H1 (cell line): ENCODE measurements at regions not wholly inside any gene's neighbourhood (a gene's known extent, or its start where the extent isn't known, plus 50 kb on each side); places are given as distances from the start of the nearest gene placed in this dataset.

Source experiments
- CTCF ChIA-PET: fragments of 300-600 bp; sonication (Branson Sonifier 250); formaldehyde crosslinking; loops from one replicate; lab custom pipeline; 2021; ENCODE audit not compliant: partially characterized antibody; lab: Charles Lee
- POLR2A ChIA-PET: fragments of 300-600 bp; sonication (Branson Sonifier 250); formaldehyde crosslinking; loops from one replicate; lab custom pipeline; 2021; ENCODE audit warnings: inconsistent platforms; ENCODE audit not compliant: partially characterized antibody; lab: Charles Lee
- DNase-seq, 2 experiments: peaks; one replicate each; pipeline versions ENCODE4 v3.0.0 to v3.0.0-alpha.2; 2010 to 2022; ENCODE audit warnings: low spot score in 2 of 2, low read depth in 1 of 2, mixed read lengths in 1 of 2
- FAIRE-seq: peaks from 2 replicates; lab custom pipeline; 2011; peaks lifted over from hg19 to GRCh38; lab: Jason Lieb, UNC
- H2AFZ ChIP-seq: 2 replicates; pipeline ENCODE4 v1.8.1; 2012; ENCODE audit warnings: low read length, inconsistent platforms
- H2AK5ac ChIP-seq: 2 replicates; pipeline ENCODE4 v1.6.1; 2013; ENCODE audit warnings: low read depth, low read length
- H2BK120ac ChIP-seq: replicated peaks from 2 replicates; pipeline ENCODE3; 2013; ENCODE audit warnings: low read depth, low read length, inconsistent platforms
- H2BK12ac ChIP-seq: 2 replicates; pipeline ENCODE4 v1.6.1; 2013; ENCODE audit warnings: low read depth, low read length
- H2BK15ac ChIP-seq: 2 replicates; pipeline ENCODE4 v1.6.1; 2013; ENCODE audit warnings: low read length
- H2BK20ac ChIP-seq: 2 replicates; pipeline ENCODE4 v1.6.1; 2013; ENCODE audit warnings: low read length
- H2BK5ac ChIP-seq: 2 replicates; pipeline ENCODE4 v1.6.1; 2013; ENCODE audit warnings: low read depth, low read length
- H3K14ac ChIP-seq: 2 replicates; pipeline ENCODE4 v1.6.1; 2013; ENCODE audit warnings: inconsistent platforms; ENCODE audit not compliant: insufficient read length
- H3K18ac ChIP-seq: 2 replicates; pipeline ENCODE4 v1.6.1; 2013; ENCODE audit warnings: low read length; ENCODE audit errors: extremely low read depth
- H3K23ac ChIP-seq: 2 replicates; pipeline ENCODE4 v1.6.1; 2013; ENCODE audit warnings: inconsistent platforms; ENCODE audit not compliant: insufficient read length
- H3K23me2 ChIP-seq: 2 replicates; pipeline ENCODE4 v1.6.1; 2013; ENCODE audit warnings: low read depth, low read length
- H3K27ac ChIP-seq: 2 replicates; pipeline ENCODE4 v1.6.1; 2011; ENCODE audit warnings: low read depth, low read length, inconsistent platforms
- H3K27me3 ChIP-seq, 4 experiments: replicated peaks in 1 of 4; 1 replicate in 1 of 4; 2 replicates in 3 of 4; pipeline versions ENCODE4 v1.6.1 to v1.8.1; 2011 to 2013; ENCODE audit warnings: low read length in 3 of 4, mild to moderate bottlenecking in 3 of 4, inconsistent platforms in 2 of 4, mixed read lengths in 2 of 4, moderate library complexity in 1 of 4; ENCODE audit not compliant: control insufficient read depth in 3 of 4, insufficient read depth in 3 of 4; ENCODE audit errors: extremely low read depth in 1 of 4
- H3K36me3 ChIP-seq, 4 experiments: 2 replicates each; pipeline versions ENCODE4 v1.6.1 to v1.8.1; 2011 to 2013; ENCODE audit warnings: mild to moderate bottlenecking in 4 of 4, low read length in 3 of 4, moderate library complexity in 2 of 4, control low read depth in 1 of 4, inconsistent platforms in 1 of 4; ENCODE audit not compliant: insufficient read depth in 4 of 4, control insufficient read depth in 2 of 4
- H3K4ac ChIP-seq: replicated peaks from 2 replicates; pipeline ENCODE3; 2013; ENCODE audit warnings: low read length, low read depth, mixed read lengths, inconsistent platforms; ENCODE audit not compliant: insufficient read length
- H3K4me1 ChIP-seq, 4 experiments: replicated peaks in 1 of 4; 1 replicate in 1 of 4; 2 replicates in 3 of 4; pipeline versions ENCODE4 v1.6.1 to v1.8.1; 2011 to 2013; ENCODE audit warnings: low read length in 3 of 4, inconsistent platforms in 2 of 4, mixed read lengths in 1 of 4; ENCODE audit not compliant: insufficient read depth in 4 of 4, control insufficient read depth in 3 of 4
- H3K4me2 ChIP-seq, 2 experiments: 2 replicates each; pipeline versions ENCODE4 v1.6.1 to v1.8.1; 2011 to 2013; ENCODE audit warnings: low read depth in 2 of 2, low read length in 2 of 2, control low read depth in 1 of 2, inconsistent platforms in 1 of 2, mild to moderate bottlenecking in 1 of 2; ENCODE audit not compliant: insufficient read depth in 1 of 2
- H3K4me3 ChIP-seq, 4 experiments: fragments of 200-600, 300-600 bp in 1 of 4; sonication (generic), shearing (Covaris generic), sonication (Bioruptor Twin) in 1 of 4; 2 replicates each; pipeline versions ENCODE4 v1.5.1 to v1.8.1; 2011 to 2016; ENCODE audit warnings: low read length in 4 of 4, low read depth in 3 of 4, control low read depth in 2 of 4, inconsistent platforms in 2 of 4, mild to moderate bottlenecking in 2 of 4, mixed read lengths in 1 of 4, moderate library complexity in 1 of 4; ENCODE audit not compliant: insufficient read depth in 2 of 4; ENCODE audit errors: extremely low read depth in 1 of 4
- H3K56ac ChIP-seq: replicated peaks from 2 replicates; pipeline ENCODE3; 2013; ENCODE audit warnings: low read depth, mild to moderate bottlenecking, mixed read lengths, low read length, inconsistent platforms; ENCODE audit not compliant: insufficient read length
- H3K79me1 ChIP-seq: 2 replicates; pipeline ENCODE4 v1.6.1; 2013; ENCODE audit warnings: low read depth, low read length, control low read depth
- H3K79me2 ChIP-seq, 2 experiments: 2 replicates each; pipeline versions ENCODE4 v1.6.1 to v1.8.1; 2012 to 2013; ENCODE audit warnings: low read length in 2 of 2, mild to moderate bottlenecking in 2 of 2, inconsistent platforms in 1 of 2; ENCODE audit not compliant: insufficient read depth in 2 of 2, control insufficient read depth in 1 of 2
- H3K9ac ChIP-seq, 4 experiments: replicated peaks in 1 of 4; 1 replicate in 1 of 4; 2 replicates in 3 of 4; pipeline versions ENCODE4 v1.6.1 to v1.8.1; 2011 to 2013; ENCODE audit warnings: low read depth in 3 of 4, low read length in 3 of 4, control low read depth in 2 of 4, mild to moderate bottlenecking in 2 of 4, moderate library complexity in 2 of 4, inconsistent platforms in 1 of 4; ENCODE audit errors: extremely low read depth in 1 of 4
- H3K9me3 ChIP-seq, 2 experiments: 2 replicates each; pipeline versions ENCODE4 v1.6.1 to v1.8.1; 2012 to 2013; ENCODE audit warnings: mild to moderate bottlenecking in 2 of 2, moderate library complexity in 2 of 2, control low read depth in 1 of 2, inconsistent platforms in 1 of 2, low read depth in 1 of 2, low read length in 1 of 2, mixed read lengths in 1 of 2; ENCODE audit not compliant: insufficient read depth in 2 of 2
- H4K20me1 ChIP-seq, 2 experiments: replicated peaks in 1 of 2; 2 replicates each; pipeline versions ENCODE3 to v1.8.1; 2011 to 2013; ENCODE audit warnings: inconsistent platforms in 2 of 2, low read length in 2 of 2, mild to moderate bottlenecking in 1 of 2; ENCODE audit not compliant: insufficient read depth in 2 of 2, control insufficient read depth in 1 of 2
- H4K5ac ChIP-seq: 2 replicates; pipeline ENCODE4 v1.6.1; 2013; ENCODE audit warnings: low read length, low read depth, mixed read lengths, inconsistent platforms; ENCODE audit not compliant: insufficient read length
- H4K8ac ChIP-seq: 2 replicates; pipeline ENCODE4 v1.8.0; 2013; ENCODE audit warnings: mild to moderate bottlenecking, moderate library complexity, low read length, inconsistent platforms; ENCODE audit not compliant: insufficient read depth; ENCODE audit errors: extremely low read depth
- H4K91ac ChIP-seq: replicated peaks from 2 replicates; pipeline ENCODE3; 2013; ENCODE audit warnings: low read length, mixed read lengths, inconsistent platforms; ENCODE audit not compliant: insufficient read length
- WGBS, 2 experiments: shearing (Covaris generic) in 1 of 2; methylation state at CpG; one replicate each; pipeline versions ENCODE4 v1.1.6 to v1.1.7; 2013 to 2015; ENCODE audit warnings: low lambda C conversion rate in 2 of 2, mixed read lengths in 2 of 2, inconsistent platforms in 1 of 2, low coverage in 1 of 2, missing lambda C conversion rate in 1 of 2; ENCODE audit not compliant: insufficient replicate concordance in 2 of 2, insufficient coverage in 1 of 2, insufficient read length in 1 of 2; ENCODE audit errors: extremely low coverage in 1 of 2, missing lambda C conversion rate in 1 of 2; 5-methylcytosine and 5-hydroxymethylcytosine counted together

DNA sequence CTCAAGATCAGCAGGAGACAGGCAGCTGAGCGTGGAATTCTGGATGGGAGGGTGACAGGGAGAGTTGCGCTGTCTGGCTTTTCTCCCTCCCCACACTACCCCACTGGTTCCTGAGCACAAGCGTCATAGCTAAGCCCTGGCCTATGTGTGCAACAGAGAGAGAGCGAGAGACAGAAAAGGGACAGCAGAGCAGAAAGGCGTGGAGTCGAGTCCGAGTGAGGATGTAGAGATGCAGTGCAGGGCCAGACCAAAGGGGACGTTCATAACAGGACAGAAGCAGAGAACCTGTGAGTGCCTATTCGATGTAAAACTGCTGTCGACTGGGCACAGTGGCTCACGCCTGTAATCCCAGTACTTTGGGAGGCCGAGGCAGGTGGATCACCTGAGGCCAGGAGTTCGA, 94.0 kb upstream of the TMEM45B start:
- H2BK5ac ChIP-seq, result no peak overlapping the region
- no peak overlapping the region for H2BK15ac ChIP-seq
- H3K27ac ChIP-seq, result no peak overlapping the region; the same call in 1 of the 2 replicates
- no peaks in the 10 kb centered on the region for H3K79me2 ChIP-seq
- no peak overlapping the region for H3K9ac ChIP-seq
- no peak overlapping the region for H2AK5ac ChIP-seq
- H2BK12ac ChIP-seq, result no peak overlapping the region
- 83% methylated on average over 13 of the region's 13 CpGs; no CpG with 5 or more reads in 1 of the 2 experiments for WGBS, 2 experiments
- no peaks in the 10 kb centered on the region for H3K27me3 ChIP-seq
- no peaks in the 10 kb centered on the region for H3K9me3 ChIP-seq
- no peaks in the 10 kb centered on the region for H3K4me1 ChIP-seq
- H4K8ac ChIP-seq, result no peak overlapping the region
- H3K4ac ChIP-seq, result no peak overlapping the region
- H3K18ac ChIP-seq, result peak overlapping the region; percentile 71; the same call in 1 of the 2 replicates
- no peaks in the 10 kb centered on the region for H3K36me3 ChIP-seq
- peaks cover 2% of the 10 kb centered on the region; the same call in 1 of the 2 replicates for H3K23me2 ChIP-seq
- H3K79me1 ChIP-seq, result no peaks in the 10 kb centered on the region
- no peak overlapping the region for H4K91ac ChIP-seq
- no peak for FAIRE-seq
- no peak overlapping the region for H3K4me2 ChIP-seq
- no peaks in the 10 kb centered on the region for H4K20me1 ChIP-seq
- H2BK20ac ChIP-seq, result no peak overlapping the region
- H3K56ac ChIP-seq, result no peak overlapping the region
- no peak overlapping the region for H4K5ac ChIP-seq
- no peak overlapping the region for H3K14ac ChIP-seq
- no peak overlapping the region for H2AFZ ChIP-seq
- DNase-seq, result no peak
- no peak overlapping the region for H3K23ac ChIP-seq
- H2BK120ac ChIP-seq, result no peak overlapping the region
- CTCF ChIA-PET, result interaction anchor here (1.0 to 5.8 kb wide), 4 partner anchors 21 to 62 kb away, joined by 3 to 33 read pairs (median 3); no protein-coding TSS in a partner anchor
- POLR2A ChIA-PET, result no interaction called here
- H3K4me3 ChIP-seq, result no peak overlapping the region
